ENCODE measurements at regions not wholly inside any gene's neighbourhood (a gene's known extent, or its start where the extent isn't known, plus 50 kb on each side); places are given as distances from the start of the nearest gene placed in this dataset.
"Not testable (repeated sequence)": the region's sequence is repeated elsewhere in the genome, so short reads cannot be mapped to it uniquely, and the experiment has no call there.

DNA sequence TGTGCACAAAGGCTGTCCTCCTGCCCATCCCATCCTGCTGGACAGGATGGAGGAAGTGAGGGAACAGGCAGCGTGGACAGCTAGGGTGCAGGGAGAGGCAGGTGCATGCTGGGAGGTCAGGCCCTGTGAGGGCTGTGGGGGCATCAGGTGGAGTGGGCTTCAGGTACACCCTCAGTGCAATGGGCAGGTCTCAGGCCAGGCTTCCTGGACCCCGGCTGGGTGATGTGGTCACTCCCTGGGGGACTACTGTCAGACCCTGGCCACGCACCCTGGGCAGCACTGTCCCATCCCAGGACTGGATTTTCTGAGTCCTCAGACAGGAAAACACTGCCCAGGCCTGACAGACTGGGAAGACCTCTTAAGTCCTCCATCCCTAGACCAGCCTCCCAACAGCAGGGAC is 239.9 kb downstream of the POTED start:
- not testable (repeated sequence) for TF ChIP-seq POLR2AphosphoS5 (IDR thresholded peaks at IDR 0.05); POLR2A (IDR thresholded peaks at IDR 0.05; ENCODE audit: low read depth); EP300 (IDR thresholded peaks at IDR 0.05)
- TF ChIP-seq, protein P1, sequence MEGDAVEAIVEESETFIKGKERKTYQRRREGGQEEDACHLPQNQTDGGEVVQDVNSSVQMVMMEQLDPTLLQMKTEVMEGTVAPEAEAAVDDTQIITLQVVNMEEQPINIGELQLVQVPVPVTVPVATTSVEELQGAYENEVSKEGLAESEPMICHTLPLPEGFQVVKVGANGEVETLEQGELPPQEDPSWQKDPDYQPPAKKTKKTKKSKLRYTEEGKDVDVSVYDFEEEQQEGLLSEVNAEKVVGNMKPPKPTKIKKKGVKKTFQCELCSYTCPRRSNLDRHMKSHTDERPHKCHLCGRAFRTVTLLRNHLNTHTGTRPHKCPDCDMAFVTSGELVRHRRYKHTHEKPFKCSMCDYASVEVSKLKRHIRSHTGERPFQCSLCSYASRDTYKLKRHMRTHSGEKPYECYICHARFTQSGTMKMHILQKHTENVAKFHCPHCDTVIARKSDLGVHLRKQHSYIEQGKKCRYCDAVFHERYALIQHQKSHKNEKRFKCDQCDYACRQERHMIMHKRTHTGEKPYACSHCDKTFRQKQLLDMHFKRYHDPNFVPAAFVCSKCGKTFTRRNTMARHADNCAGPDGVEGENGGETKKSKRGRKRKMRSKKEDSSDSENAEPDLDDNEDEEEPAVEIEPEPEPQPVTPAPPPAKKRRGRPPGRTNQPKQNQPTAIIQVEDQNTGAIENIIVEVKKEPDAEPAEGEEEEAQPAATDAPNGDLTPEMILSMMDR (IDR thresholded peaks at IDR 0.05): not testable (repeated sequence)

Data from esophagus muscularis mucosa (tissue), 4 donors.